ENCODE measurements at regions not wholly inside any gene's neighbourhood (a gene's known extent, or its start where the extent isn't known, plus 50 kb on each side); places are given as distances from the start of the nearest gene placed in this dataset.

GRCh38 chr12:124641591-124641990, 74.2 kb upstream of the NCOR2 start:
- DNase-seq (ENCODE audit: low read depth) (no peak), FAIRE-seq (no peak)
- Mint-ChIP-seq H3K4me3 (ENCODE audit: unreplicated experiment) (no peak overlapping the region), H3K4me1 (ENCODE audit: low read depth, unreplicated experiment) (peaks cover 14% of the 10 kb centered on the region), H3K9me3 (ENCODE audit: unreplicated experiment) (peaks cover 11% of the 10 kb centered on the region), H3K27ac (ENCODE audit: unreplicated experiment) (no peak overlapping the region), H3K36me3 (ENCODE audit: low read depth, unreplicated experiment) (no peaks in the 10 kb centered on the region), H3K27me3 (ENCODE audit: low read depth, unreplicated experiment) (peaks cover 5% of the 10 kb centered on the region)
- Histone ChIP-seq H3K27me3 (ENCODE audit: insufficient read depth, low read length) (no peaks in the 10 kb centered on the region), H3K4me2 (ENCODE audit: low read length) (no peak overlapping the region), H2AFZ (ENCODE audit: low read depth, low read length) (no peak overlapping the region), H3K9ac (ENCODE audit: low read length) (no peak overlapping the region), H3K9me3 (ENCODE audit: insufficient read depth, low read depth, low read length) (peaks cover 5% of the 10 kb centered on the region), H3K36me3 (ENCODE audit: insufficient read depth, low read length) (no peaks in the 10 kb centered on the region), H4K20me1 (ENCODE audit: insufficient read depth, low read length) (no peaks in the 10 kb centered on the region), H3K79me2 (ENCODE audit: insufficient read depth, low read length) (no peaks in the 10 kb centered on the region), H3K4me1 (ENCODE audit: insufficient read depth, low read length) (peaks cover 7% of the 10 kb centered on the region), H3K27ac (ENCODE audit: low read depth, low read length) (no peak overlapping the region), H3K4me3 (ENCODE audit: insufficient read depth, low read depth, low read length) (no peak overlapping the region)
- TF ChIP-seq CTCF (IDR thresholded peaks at IDR 0.05; ENCODE audit: insufficient read depth, low read depth, low read length): no peak
- no peak for TF ChIP-seq EZH2 (IDR thresholded peaks at IDR 0.05; ENCODE audit: insufficient read depth, low read length)

GRCh38 chr12:124640056-124640455, 72.6 kb upstream of the NCOR2 start:
- FAIRE-seq: no peak
- H3K4me1 ChIP-seq (ENCODE audit: insufficient read depth, low read length): peaks cover 9% of the 10 kb centered on the region
- H3K4me1 Mint-ChIP-seq (ENCODE audit: low read depth, unreplicated experiment): peaks cover 18% of the 10 kb centered on the region

More at GRCh38 chr12:124640056-124640455, 72.6 kb upstream of the NCOR2 start:
- no peaks in the 10 kb centered on the region for H3K36me3 ChIP-seq (ENCODE audit: insufficient read depth, low read length)
- H2AFZ ChIP-seq (ENCODE audit: low read depth, low read length): no peak overlapping the region
- no peaks in the 10 kb centered on the region for H4K20me1 ChIP-seq (ENCODE audit: insufficient read depth, low read length)
- H3K27ac ChIP-seq (ENCODE audit: low read depth, low read length): no peak overlapping the region
- Mint-ChIP-seq H3K27me3 (ENCODE audit: low read depth, unreplicated experiment) (no peaks in the 10 kb centered on the region), H3K4me3 (ENCODE audit: unreplicated experiment) (peak overlapping the region; percentile 27), H3K9me3 (ENCODE audit: unreplicated experiment) (peaks cover 11% of the 10 kb centered on the region), H3K36me3 (ENCODE audit: low read depth, unreplicated experiment) (no peaks in the 10 kb centered on the region), H3K27ac (ENCODE audit: unreplicated experiment) (peak overlapping the region; percentile 77)
- no peak overlapping the region for H3K4me3 ChIP-seq (ENCODE audit: insufficient read depth, low read depth, low read length)
- TF ChIP-seq CTCF (IDR thresholded peaks at IDR 0.05; ENCODE audit: insufficient read depth, low read depth, low read length): no peak
- TF ChIP-seq EZH2 (IDR thresholded peaks at IDR 0.05; ENCODE audit: insufficient read depth, low read length): no peak
- no peak overlapping the region for H3K9ac ChIP-seq (ENCODE audit: low read length)
- DNase-seq (ENCODE audit: low read depth): peak; percentile 66
- peaks cover 5% of the 10 kb centered on the region for H3K9me3 ChIP-seq (ENCODE audit: insufficient read depth, low read depth, low read length)
- no peaks in the 10 kb centered on the region for H3K27me3 ChIP-seq (ENCODE audit: insufficient read depth, low read length)
- H3K79me2 ChIP-seq (ENCODE audit: insufficient read depth, low read length): no peaks in the 10 kb centered on the region
- H3K4me2 ChIP-seq (ENCODE audit: low read length): peak overlapping the region; percentile 21
